PC-9 (cell line): ENCODE measurements at regions not wholly inside any gene's neighbourhood (a gene's known extent, or its start where the extent isn't known, plus 50 kb on each side); places are given as distances from the start of the nearest gene placed in this dataset.

Experiments used
- EZH2 ChIP-seq: fragments of 200-600 bp; sonication (generic); IDR thresholded peaks from 2 replicates; pipeline ENCODE4 v1.8.0; 2017; ENCODE audit warnings: antibody characterized with exemption, low read depth
- TF ChIP-seq, protein P1 (sequence below): fragments of 200-600 bp; sonication (generic); conservative IDR thresholded peaks from 2 replicates; pipeline ENCODE4 v1.6.1; 2017; ENCODE audit warnings: mixed run types, antibody characterized with exemption, mild to moderate bottlenecking, moderate library complexity

DNA sequence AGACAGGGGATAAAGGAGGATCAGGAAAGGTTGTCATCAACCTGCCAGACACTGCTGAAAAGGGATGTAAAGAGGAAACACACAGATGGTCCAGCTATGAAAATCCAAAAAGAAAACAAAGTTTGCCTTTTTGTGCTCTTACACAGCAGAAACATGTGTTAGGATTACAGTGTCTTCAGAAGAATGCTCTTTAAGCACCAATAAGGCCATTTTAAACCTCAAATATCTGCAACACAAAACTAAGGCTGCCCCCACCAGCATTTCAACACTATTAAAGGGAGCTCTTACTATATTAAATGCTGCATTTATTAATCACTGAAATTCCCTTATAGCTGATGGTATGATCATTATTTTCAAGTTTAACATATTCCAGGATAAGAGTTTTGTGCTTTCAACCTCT is 922.5 kb downstream of the NLGN4Y start:
- TF ChIP-seq, protein P1, sequence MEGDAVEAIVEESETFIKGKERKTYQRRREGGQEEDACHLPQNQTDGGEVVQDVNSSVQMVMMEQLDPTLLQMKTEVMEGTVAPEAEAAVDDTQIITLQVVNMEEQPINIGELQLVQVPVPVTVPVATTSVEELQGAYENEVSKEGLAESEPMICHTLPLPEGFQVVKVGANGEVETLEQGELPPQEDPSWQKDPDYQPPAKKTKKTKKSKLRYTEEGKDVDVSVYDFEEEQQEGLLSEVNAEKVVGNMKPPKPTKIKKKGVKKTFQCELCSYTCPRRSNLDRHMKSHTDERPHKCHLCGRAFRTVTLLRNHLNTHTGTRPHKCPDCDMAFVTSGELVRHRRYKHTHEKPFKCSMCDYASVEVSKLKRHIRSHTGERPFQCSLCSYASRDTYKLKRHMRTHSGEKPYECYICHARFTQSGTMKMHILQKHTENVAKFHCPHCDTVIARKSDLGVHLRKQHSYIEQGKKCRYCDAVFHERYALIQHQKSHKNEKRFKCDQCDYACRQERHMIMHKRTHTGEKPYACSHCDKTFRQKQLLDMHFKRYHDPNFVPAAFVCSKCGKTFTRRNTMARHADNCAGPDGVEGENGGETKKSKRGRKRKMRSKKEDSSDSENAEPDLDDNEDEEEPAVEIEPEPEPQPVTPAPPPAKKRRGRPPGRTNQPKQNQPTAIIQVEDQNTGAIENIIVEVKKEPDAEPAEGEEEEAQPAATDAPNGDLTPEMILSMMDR: no peak
- TF ChIP-seq EZH2: no peak
